ENCODE measurements at regions not wholly inside any gene's neighbourhood (a gene's known extent, or its start where the extent isn't known, plus 50 kb on each side); places are given as distances from the start of the nearest gene placed in this dataset.

- Histone ChIP-seq H3K9me3 (ENCODE audit: control insufficient read depth, low read length) (no peaks in the 10 kb centered on the region), H3K4me1 (no peaks in the 10 kb centered on the region), H3K27me3 (ENCODE audit: control insufficient read depth, insufficient read depth, low read length) (no peaks in the 10 kb centered on the region), H3K9ac (no peak overlapping the region), H3K36me3 (ENCODE audit: control insufficient read depth, insufficient read depth, low read length) (no peaks in the 10 kb centered on the region), H2AFZ (no peak overlapping the region), H3K79me2 (no peaks in the 10 kb centered on the region), H3K4me3 (ENCODE audit: low read depth, low read length) (no peak overlapping the region), H3K4me2 (ENCODE audit: low read length) (no peak overlapping the region), H3K27ac (no peak overlapping the region)
- TF ChIP-seq CTCF (IDR thresholded peaks at IDR 0.05): no peak
Observed at GRCh38 chr2:17272652-17273525, 245.4 kb downstream of the RAD51AP2 start.

- H3K36me3 ChIP-seq (ENCODE audit: control insufficient read depth, insufficient read depth, low read length): no peaks in the 10 kb centered on the region
- no peaks in the 10 kb centered on the region for H3K9me3 ChIP-seq (ENCODE audit: control insufficient read depth, low read length)
- H3K27me3 ChIP-seq (ENCODE audit: control insufficient read depth, insufficient read depth, low read length): no peaks in the 10 kb centered on the region
- no peak overlapping the region for H3K9ac ChIP-seq
- no peak overlapping the region for H3K4me3 ChIP-seq (ENCODE audit: low read depth, low read length)
- H3K4me2 ChIP-seq (ENCODE audit: low read length): no peak overlapping the region
- H3K79me2 ChIP-seq: no peaks in the 10 kb centered on the region
- no peaks in the 10 kb centered on the region for H3K4me1 ChIP-seq
- H2AFZ ChIP-seq: no peak overlapping the region
- no peak for TF ChIP-seq CTCF (IDR thresholded peaks at IDR 0.05)
- no peak overlapping the region for H3K27ac ChIP-seq
Observed at GRCh38 chr2:17272170-17272569, 246.1 kb downstream of the RAD51AP2 start.

- no peak overlapping the region for H3K27ac ChIP-seq
Observed at GRCh38 chr2:17271416-17271815, 246.8 kb downstream of the RAD51AP2 start.

GRCh38 chr2:17270894-17271293 is 247.3 kb downstream of the RAD51AP2 start:
- H3K79me2 ChIP-seq: no peaks in the 10 kb centered on the region
- H3K4me1 ChIP-seq: no peaks in the 10 kb centered on the region
- TF ChIP-seq CTCF (IDR thresholded peaks at IDR 0.05): no peak
- H3K27me3 ChIP-seq (ENCODE audit: control insufficient read depth, insufficient read depth, low read length): no peaks in the 10 kb centered on the region
- no peak overlapping the region for H3K4me2 ChIP-seq (ENCODE audit: low read length)
- no peaks in the 10 kb centered on the region for H3K36me3 ChIP-seq (ENCODE audit: control insufficient read depth, insufficient read depth, low read length)
- H2AFZ ChIP-seq: no peak overlapping the region
- no peak overlapping the region for H3K27ac ChIP-seq
- H3K4me3 ChIP-seq (ENCODE audit: low read depth, low read length): no peak overlapping the region
- no peaks in the 10 kb centered on the region for H3K9me3 ChIP-seq (ENCODE audit: control insufficient read depth, low read length)
- H3K9ac ChIP-seq: no peak overlapping the region

More at GRCh38 chr2:17271416-17271815, 246.8 kb downstream of the RAD51AP2 start:
- Histone ChIP-seq H3K4me1 (no peaks in the 10 kb centered on the region), H3K27me3 (ENCODE audit: control insufficient read depth, insufficient read depth, low read length) (no peaks in the 10 kb centered on the region), H3K4me2 (ENCODE audit: low read length) (no peak overlapping the region), H3K36me3 (ENCODE audit: control insufficient read depth, insufficient read depth, low read length) (no peaks in the 10 kb centered on the region), H2AFZ (no peak overlapping the region), H3K9ac (no peak overlapping the region), H3K79me2 (no peaks in the 10 kb centered on the region), H3K4me3 (ENCODE audit: low read depth, low read length) (no peak overlapping the region), H3K9me3 (ENCODE audit: control insufficient read depth, low read length) (no peaks in the 10 kb centered on the region)
- TF ChIP-seq CTCF (IDR thresholded peaks at IDR 0.05): no peak

- TF ChIP-seq CTCF (IDR thresholded peaks at IDR 0.05): no peak
- no peak overlapping the region for H2AFZ ChIP-seq
- H3K9ac ChIP-seq: no peak overlapping the region
- no peaks in the 10 kb centered on the region for H3K27me3 ChIP-seq (ENCODE audit: control insufficient read depth, insufficient read depth, low read length)
- H3K4me2 ChIP-seq (ENCODE audit: low read length): no peak overlapping the region
- no peaks in the 10 kb centered on the region for H3K4me1 ChIP-seq
- H3K79me2 ChIP-seq: no peaks in the 10 kb centered on the region
- no peaks in the 10 kb centered on the region for H3K36me3 ChIP-seq (ENCODE audit: control insufficient read depth, insufficient read depth, low read length)
- H3K9me3 ChIP-seq (ENCODE audit: control insufficient read depth, low read length): no peaks in the 10 kb centered on the region
- no peak overlapping the region for H3K4me3 ChIP-seq (ENCODE audit: low read depth, low read length)
- no peak overlapping the region for H3K27ac ChIP-seq
Observed at GRCh38 chr2:17263570-17263968, 254.7 kb downstream of the RAD51AP2 start.

All from parathyroid adenoma (tissue), 2 donors.